ENCODE measurements at regions not wholly inside any gene's neighbourhood (a gene's known extent, or its start where the extent isn't known, plus 50 kb on each side); places are given as distances from the start of the nearest gene placed in this dataset.

DNA sequence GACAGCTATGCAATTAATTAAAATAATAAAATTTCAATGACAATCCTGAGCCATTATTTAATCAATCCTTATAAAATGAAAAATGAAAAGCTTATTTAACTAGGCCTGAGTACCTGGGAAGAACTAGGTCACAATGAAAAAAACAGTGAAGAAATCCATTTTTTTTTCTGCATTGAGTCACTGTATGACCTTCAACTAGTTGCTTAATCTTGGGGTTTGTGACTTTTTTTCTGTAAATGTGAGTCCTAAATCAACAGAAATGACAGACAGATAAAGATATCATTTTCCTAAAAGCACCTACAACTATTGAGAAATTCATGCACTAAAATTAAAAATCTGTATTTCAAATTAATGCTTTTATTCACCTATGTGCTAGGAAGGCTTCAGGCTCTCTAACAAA lies 96.8 kb downstream of the TMEM26 start:
- TF ChIP-seq POLR2AphosphoS5 (IDR thresholded peaks at IDR 0.05; ENCODE audit: low read depth, low read length): no peak
- no peak for TF ChIP-seq POLR2A (IDR thresholded peaks at IDR 0.05; ENCODE audit: low read depth, low read length)
- no peak for TF ChIP-seq SPI1 (IDR thresholded peaks at IDR 0.05; ENCODE audit: low read depth, low read length)
- no peak for TF ChIP-seq TAF1 (IDR thresholded peaks at IDR 0.05; ENCODE audit: low read depth, low read length)
- no peak for TF ChIP-seq PAX5 (IDR thresholded peaks at IDR 0.05; ENCODE audit: insufficient read depth, low read length, severe bottlenecking)
- no peak for TF ChIP-seq POU2F2 (IDR thresholded peaks at IDR 0.05; ENCODE audit: low read depth, low read length)
- FAIRE-seq: no peak
- no peak for DNase-seq (ENCODE audit: insufficient read length, low spot score)

DNA sequence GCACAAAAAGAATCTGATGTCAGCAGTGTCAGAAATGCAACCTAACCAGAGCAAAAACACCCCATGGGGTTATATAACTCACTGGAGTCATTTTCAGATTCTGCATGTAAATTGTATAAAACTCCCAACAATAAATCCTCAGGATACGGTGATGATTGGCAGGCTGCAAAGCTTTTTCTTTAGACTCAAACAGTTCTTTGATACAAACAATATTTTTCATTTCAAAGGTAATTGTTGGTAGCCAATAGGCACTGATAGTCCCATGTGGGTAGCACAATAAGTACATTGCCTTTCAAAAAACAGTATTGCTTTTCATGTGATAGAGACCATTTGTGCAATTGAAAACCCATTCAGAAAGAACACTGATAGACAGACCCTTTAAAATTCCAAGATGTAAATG lies 98.0 kb downstream of the TMEM26 start:
- FAIRE-seq (no peak), DNase-seq (ENCODE audit: insufficient read length, low spot score) (no peak)
- TF ChIP-seq TAF1 (IDR thresholded peaks at IDR 0.05; ENCODE audit: low read depth, low read length) (no peak), POU2F2 (IDR thresholded peaks at IDR 0.05; ENCODE audit: low read depth, low read length) (no peak), POLR2AphosphoS5 (IDR thresholded peaks at IDR 0.05; ENCODE audit: low read depth, low read length) (no peak), PAX5 (IDR thresholded peaks at IDR 0.05; ENCODE audit: insufficient read depth, low read length, severe bottlenecking) (no peak), POLR2A (IDR thresholded peaks at IDR 0.05; ENCODE audit: low read depth, low read length) (no peak), SPI1 (IDR thresholded peaks at IDR 0.05; ENCODE audit: low read depth, low read length) (no peak)

DNA sequence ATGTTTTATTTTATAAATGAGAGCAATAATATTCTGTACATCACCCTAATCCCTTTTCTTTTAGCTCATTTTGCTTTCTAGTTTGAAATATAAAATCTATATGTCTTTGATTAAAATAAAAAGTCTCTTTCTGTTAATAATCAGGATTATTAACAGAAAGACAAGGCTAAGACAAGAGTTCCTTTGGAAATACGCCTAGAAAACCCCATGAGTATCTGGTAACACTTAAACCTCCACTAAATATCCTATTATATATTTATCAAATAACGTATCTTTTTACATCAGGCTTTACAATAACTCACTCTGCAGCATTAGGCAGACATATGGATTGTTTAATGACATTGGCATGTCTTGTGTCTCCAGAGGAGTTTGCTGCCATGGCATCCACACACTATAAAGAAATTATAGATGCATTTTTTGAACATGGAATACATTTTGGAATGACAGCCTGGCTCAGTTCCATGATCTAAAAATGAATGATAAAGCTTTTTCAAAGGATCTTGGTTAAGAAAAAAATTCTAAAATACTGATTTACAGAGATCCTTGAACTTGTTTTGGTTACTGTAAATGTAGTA lies 98.7 kb downstream of the TMEM26 start:
- TF ChIP-seq POLR2A (IDR thresholded peaks at IDR 0.05; ENCODE audit: low read depth, low read length) (no peak), TAF1 (IDR thresholded peaks at IDR 0.05; ENCODE audit: low read depth, low read length) (no peak), POU2F2 (IDR thresholded peaks at IDR 0.05; ENCODE audit: low read depth, low read length) (no peak), POLR2AphosphoS5 (IDR thresholded peaks at IDR 0.05; ENCODE audit: low read depth, low read length) (no peak), PAX5 (IDR thresholded peaks at IDR 0.05; ENCODE audit: insufficient read depth, low read length, severe bottlenecking) (no peak), SPI1 (IDR thresholded peaks at IDR 0.05; ENCODE audit: low read depth, low read length) (no peak)
- FAIRE-seq (no peak), DNase-seq (ENCODE audit: insufficient read length, low spot score) (no peak)

DNA sequence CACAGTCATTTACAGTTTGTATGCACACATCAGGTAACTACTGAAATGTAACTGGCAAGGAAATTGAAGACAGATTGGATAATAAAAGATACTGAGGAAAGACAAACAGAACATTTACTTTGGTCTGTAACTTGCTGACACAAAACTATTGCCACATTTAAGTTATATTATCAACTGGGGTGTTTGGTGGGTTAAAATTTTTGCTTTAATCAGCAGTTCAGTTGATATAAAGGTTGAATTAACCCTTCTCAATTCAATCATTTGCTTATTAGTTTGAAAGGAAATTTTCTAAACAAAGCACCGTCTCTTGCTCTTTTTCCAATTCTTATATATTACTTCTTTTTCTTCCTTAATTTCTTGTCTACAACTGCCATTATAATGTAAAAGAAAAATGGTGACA lies 102.4 kb downstream of the TMEM26 start:
- no peak for DNase-seq (ENCODE audit: insufficient read length, low spot score)
- no peak for FAIRE-seq
- no peak for TF ChIP-seq POU2F2 (IDR thresholded peaks at IDR 0.05; ENCODE audit: low read depth, low read length)
- TF ChIP-seq POLR2AphosphoS5 (IDR thresholded peaks at IDR 0.05; ENCODE audit: low read depth, low read length): no peak
- no peak for TF ChIP-seq PAX5 (IDR thresholded peaks at IDR 0.05; ENCODE audit: insufficient read depth, low read length, severe bottlenecking)
- no peak for TF ChIP-seq SPI1 (IDR thresholded peaks at IDR 0.05; ENCODE audit: low read depth, low read length)
- no peak for TF ChIP-seq TAF1 (IDR thresholded peaks at IDR 0.05; ENCODE audit: low read depth, low read length)
- TF ChIP-seq POLR2A (IDR thresholded peaks at IDR 0.05; ENCODE audit: low read depth, low read length): no peak

DNA sequence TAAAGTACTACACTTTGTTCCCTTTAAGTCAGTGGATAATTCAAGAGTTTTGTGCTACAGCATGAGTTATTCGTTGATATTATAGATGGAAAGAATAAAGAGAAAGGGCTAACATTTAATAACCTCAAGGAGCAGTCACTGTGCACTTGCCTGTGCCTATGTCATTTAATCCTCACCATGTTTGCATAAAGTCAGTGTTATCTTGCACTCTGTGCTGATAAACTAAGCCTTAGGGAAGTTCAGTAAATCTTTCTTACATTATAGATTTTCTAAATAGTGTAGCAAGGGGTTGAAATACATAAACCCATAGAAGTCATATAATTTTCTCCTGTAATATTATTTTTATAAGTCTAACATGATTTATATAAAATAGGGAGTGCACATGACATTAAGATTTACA lies 103.1 kb downstream of the TMEM26 start:
- no peak for DNase-seq (ENCODE audit: insufficient read length, low spot score)
- no peak for TF ChIP-seq TAF1 (IDR thresholded peaks at IDR 0.05; ENCODE audit: low read depth, low read length)
- TF ChIP-seq SPI1 (IDR thresholded peaks at IDR 0.05; ENCODE audit: low read depth, low read length): no peak
- TF ChIP-seq POLR2AphosphoS5 (IDR thresholded peaks at IDR 0.05; ENCODE audit: low read depth, low read length): no peak
- TF ChIP-seq POLR2A (IDR thresholded peaks at IDR 0.05; ENCODE audit: low read depth, low read length): no peak
- no peak for TF ChIP-seq POU2F2 (IDR thresholded peaks at IDR 0.05; ENCODE audit: low read depth, low read length)
- no peak for TF ChIP-seq PAX5 (IDR thresholded peaks at IDR 0.05; ENCODE audit: insufficient read depth, low read length, severe bottlenecking)

DNA sequence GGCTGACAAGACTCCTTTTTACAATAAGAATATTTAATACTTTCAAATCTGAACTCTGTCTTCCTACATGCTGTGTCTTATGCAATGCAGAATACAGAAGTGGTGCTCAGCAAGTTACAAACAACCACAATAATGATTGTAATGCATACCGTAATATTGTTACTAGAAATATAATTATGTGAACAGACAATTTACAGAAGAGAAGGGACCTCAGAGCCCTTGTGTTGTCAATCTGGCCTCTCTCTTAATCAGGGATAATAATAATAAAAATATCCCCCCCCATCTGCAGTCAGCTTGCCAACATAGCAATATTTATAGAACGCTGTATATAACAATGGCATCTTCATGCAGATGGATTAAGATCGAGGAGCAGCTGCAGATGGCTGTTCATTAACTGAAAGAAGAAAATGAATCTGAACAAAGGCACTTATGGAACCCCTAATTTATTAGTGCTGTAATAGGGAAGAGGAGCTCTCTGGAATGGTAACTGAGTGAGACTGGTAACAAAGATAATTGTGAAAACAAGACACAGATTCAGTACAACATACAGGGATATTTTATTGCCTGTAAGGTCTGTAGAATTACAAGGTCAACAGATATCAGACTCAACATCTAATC lies 106.3 kb downstream of the TMEM26 start:
- no peak for FAIRE-seq
- TF ChIP-seq POLR2A (IDR thresholded peaks at IDR 0.05; ENCODE audit: low read depth, low read length) (no peak), POU2F2 (IDR thresholded peaks at IDR 0.05; ENCODE audit: low read depth, low read length) (no peak), TAF1 (IDR thresholded peaks at IDR 0.05; ENCODE audit: low read depth, low read length) (no peak)
- DNase-seq (ENCODE audit: insufficient read length, low spot score): no peak

More for the DNA sequence above, 103.1 kb downstream of the TMEM26 start:
- no peak for FAIRE-seq

DNA sequence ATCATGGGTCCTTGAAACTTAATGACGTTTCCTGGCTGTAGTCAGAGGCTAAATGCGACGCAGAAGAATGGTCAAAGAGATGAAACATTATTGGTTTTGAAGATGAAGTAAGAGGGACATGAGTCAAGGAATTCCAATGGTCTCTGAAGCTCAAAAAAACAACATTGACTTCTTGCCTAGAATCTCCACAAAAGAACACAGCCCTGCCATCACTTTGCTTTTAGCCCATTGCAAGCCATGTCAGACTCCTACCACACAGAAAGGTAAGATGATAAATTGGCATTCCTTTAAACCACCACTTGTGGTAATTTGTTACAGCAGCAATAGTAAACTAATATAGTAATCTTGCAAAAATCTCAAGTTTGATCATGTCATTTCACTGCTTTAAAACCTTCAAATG lies 109.4 kb downstream of the TMEM26 start:
- TF ChIP-seq TAF1 (IDR thresholded peaks at IDR 0.05; ENCODE audit: low read depth, low read length) (no peak), POLR2AphosphoS5 (IDR thresholded peaks at IDR 0.05; ENCODE audit: low read depth, low read length) (no peak), POU2F2 (IDR thresholded peaks at IDR 0.05; ENCODE audit: low read depth, low read length) (no peak), SPI1 (IDR thresholded peaks at IDR 0.05; ENCODE audit: low read depth, low read length) (no peak), POLR2A (IDR thresholded peaks at IDR 0.05; ENCODE audit: low read depth, low read length) (no peak), PAX5 (IDR thresholded peaks at IDR 0.05; ENCODE audit: insufficient read depth, low read length, severe bottlenecking) (no peak)
- DNase-seq (ENCODE audit: insufficient read length, low spot score): no peak
- no peak for FAIRE-seq

DNA sequence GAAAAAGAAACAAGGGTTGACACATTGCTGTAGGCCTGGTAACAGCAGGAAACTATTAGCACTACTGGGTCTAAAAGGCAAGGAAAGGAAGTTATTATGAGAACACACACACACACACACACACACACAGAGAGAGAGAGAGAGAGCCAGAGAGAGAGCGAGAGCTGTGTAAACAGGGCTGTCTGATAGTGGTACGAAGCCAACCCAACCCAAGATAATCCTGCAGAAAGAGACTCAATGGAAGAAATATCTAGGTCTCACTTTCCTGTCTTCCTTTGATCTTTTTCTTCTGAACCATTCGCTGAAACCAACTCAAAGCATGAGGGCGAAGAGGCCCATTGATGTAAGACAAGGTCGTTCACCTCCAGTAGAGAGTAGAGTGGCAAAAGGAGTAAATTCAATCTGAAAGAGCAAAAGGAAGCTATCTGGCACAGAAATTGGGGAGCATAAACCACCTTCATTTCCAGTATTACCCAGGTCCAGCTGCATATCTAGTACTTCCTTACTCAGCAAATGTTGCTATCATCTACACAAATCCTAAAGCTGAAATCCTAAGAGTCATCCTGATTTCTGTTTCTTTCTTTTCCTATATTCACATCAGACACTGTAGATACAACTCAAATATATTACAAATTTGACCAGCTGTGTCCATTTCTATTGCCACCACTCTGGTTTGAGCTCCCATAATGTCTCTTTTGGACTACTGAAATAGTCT lies 110.2 kb downstream of the TMEM26 start:
- TF ChIP-seq POU2F2 (IDR thresholded peaks at IDR 0.05; ENCODE audit: low read depth, low read length) (no peak), SPI1 (IDR thresholded peaks at IDR 0.05; ENCODE audit: low read depth, low read length) (no peak), POLR2AphosphoS5 (IDR thresholded peaks at IDR 0.05; ENCODE audit: low read depth, low read length) (no peak), TAF1 (IDR thresholded peaks at IDR 0.05; ENCODE audit: low read depth, low read length) (no peak), PAX5 (IDR thresholded peaks at IDR 0.05; ENCODE audit: insufficient read depth, low read length, severe bottlenecking) (no peak), POLR2A (IDR thresholded peaks at IDR 0.05; ENCODE audit: low read depth, low read length) (no peak)

DNA sequence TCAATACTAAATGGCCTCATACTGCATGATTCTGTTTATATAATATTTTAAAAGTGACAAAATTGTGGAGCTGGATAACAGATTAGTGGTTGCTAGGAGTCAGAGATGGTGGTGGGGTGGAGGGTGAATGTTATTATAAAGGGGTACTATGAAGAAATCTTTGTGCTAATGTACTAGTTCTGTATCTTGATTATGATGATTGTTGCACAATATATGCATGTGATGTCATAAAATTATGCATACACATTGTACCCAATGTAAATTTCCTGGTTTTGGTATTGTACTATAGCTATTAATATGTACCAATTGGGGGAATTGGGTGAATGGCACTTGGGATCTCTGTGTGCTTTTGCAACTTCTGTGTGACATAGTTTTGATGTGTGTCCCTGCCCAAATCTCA lies 112.2 kb downstream of the TMEM26 start:
- TF ChIP-seq POLR2AphosphoS5 (IDR thresholded peaks at IDR 0.05; ENCODE audit: low read depth, low read length): no peak
- no peak for DNase-seq (ENCODE audit: insufficient read length, low spot score)
- FAIRE-seq: no peak

More for the DNA sequence above, 110.2 kb downstream of the TMEM26 start:
- FAIRE-seq: no peak
- no peak for DNase-seq (ENCODE audit: insufficient read length, low spot score)
